SW480 (cell line): ENCODE measurements at regions not wholly inside any gene's neighbourhood (a gene's known extent, or its start where the extent isn't known, plus 50 kb on each side); places are given as distances from the start of the nearest gene placed in this dataset.

Experiments used
- DNase-seq: peaks from one replicate; pipeline ENCODE4 v3.0.0-alpha.2; 2016; ENCODE audit warnings: low spot score

DNA sequence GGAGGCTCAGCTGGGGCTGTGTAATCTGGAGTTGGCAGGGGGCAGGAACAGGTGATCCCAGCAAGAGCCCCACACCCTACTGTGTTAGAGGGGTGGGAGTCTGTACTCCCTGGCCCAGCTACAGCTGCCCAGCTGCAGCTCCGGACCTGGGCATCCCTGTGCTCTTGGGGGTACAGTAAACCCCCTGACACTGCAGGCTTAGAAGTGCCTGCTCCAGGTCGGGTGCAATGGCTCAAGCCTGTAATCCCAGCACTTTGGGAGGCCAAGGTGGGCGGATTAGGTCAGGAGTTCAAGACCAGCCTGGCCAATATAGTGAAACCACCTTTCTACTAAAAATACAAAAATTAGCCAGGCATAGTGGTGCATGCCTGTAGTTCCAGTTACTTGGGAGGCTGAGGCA, 1228.6 kb upstream of the EYS start:
- no peak for DNase-seq

DNA sequence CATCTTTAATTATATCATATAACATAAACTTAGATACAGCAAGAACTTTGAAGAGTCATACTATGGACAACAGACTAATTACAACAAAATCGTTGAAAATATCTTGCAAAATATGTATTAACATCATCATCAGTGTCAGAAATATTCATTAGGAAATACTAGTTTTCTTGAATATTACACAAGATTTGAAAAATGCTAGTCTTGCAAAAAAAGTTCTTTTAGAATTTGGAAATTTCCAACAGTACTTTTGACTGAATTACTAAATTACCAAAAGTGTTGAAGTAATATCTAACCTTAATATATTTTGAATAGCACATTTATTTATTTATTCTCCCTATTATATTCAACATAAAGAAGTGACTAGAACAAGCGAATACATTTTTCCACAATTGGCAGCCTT, 1224.8 kb upstream of the EYS start:
- no peak for DNase-seq

DNA sequence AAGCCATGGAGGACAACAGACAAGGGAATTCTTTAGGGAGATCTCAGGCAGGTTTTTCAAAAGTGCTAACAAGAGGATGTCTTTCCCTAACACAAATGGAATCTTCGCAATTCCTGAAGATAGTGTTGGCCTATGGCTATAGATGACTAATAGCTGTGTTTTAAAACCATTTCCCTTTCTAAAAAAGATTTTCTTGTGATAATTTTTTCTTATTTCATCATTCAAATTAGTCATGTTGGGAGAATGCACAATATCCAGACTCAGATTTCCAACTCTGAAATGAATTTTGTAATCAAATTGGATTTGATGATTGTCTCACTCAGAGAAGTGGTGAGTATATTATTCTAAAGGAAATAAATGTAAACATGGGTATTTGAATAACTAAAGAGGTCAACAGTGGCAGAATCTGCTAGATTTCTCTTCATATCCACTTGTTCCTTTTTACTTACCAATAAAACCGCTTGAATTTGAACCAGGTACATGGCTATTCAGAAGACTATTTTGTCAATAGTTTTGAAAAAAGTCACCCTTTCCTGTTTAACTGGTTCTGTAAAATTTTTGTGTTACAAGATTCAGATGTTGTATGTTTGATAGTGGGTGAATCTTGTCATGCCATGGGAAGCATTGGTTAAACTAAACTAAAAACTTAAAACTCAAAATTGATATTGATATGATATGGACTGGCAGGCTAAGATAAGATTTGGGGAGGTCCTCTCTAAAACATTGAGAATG, 1223.7 kb upstream of the EYS start:
- no peak for DNase-seq

DNA sequence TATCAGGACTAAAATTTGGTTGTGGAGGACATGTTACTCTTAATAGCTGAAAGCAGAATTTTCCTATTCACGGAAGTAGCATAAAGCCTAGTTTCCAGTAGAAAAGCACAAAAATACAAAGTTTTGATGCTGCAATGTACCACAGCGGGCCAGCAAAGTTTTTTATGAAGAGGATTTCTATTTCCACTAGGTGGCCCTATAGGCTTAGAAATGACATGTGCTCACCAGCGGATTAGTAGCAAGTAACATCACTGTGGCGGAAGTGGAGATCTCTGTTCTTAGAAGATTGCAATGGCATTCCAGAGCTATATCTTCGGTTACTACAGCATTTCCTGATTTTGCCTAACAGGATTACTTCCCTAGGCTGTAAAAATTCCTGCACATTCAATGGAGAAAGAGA, 1219.0 kb upstream of the EYS start:
- peak; percentile 0 for DNase-seq

DNA sequence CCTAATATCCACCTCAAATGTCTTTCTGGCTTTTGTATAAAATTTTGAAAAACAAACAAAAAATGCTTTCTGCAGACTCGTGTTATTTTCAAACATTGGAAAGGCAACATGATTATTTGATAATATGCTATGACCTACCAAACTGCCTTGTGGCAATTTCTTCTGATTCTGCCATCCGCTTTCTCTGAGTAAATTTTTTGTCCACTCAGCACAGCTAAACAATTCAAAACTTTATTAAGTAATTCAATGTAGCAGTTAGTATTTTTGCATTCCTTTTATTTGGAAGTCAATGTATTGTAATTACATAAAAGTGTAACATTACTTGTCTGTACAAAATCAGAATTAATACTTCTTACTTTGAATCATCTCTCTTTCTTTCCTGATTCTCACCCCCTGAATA, 1206.6 kb upstream of the EYS start:
- DNase-seq = no peak

DNA sequence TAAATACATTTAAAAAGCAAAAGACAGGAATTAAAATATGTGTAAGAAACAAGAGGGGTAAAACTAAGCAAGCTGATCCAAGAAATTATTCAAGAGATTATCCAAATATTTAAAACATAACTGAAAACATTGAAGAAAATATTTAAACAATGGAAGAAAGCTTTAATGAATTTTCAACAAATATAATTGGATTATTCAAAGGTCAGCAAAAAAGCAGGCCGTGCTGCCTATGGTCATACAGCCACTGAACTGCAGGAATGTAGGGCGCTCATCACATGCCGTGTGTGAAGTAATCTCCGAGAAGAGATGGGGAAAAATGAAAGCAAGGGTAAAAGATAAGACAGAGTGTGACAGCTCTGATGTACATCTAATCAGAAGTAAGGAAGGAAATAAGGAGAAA, 1195.4 kb upstream of the EYS start:
- DNase-seq = no peak

DNA sequence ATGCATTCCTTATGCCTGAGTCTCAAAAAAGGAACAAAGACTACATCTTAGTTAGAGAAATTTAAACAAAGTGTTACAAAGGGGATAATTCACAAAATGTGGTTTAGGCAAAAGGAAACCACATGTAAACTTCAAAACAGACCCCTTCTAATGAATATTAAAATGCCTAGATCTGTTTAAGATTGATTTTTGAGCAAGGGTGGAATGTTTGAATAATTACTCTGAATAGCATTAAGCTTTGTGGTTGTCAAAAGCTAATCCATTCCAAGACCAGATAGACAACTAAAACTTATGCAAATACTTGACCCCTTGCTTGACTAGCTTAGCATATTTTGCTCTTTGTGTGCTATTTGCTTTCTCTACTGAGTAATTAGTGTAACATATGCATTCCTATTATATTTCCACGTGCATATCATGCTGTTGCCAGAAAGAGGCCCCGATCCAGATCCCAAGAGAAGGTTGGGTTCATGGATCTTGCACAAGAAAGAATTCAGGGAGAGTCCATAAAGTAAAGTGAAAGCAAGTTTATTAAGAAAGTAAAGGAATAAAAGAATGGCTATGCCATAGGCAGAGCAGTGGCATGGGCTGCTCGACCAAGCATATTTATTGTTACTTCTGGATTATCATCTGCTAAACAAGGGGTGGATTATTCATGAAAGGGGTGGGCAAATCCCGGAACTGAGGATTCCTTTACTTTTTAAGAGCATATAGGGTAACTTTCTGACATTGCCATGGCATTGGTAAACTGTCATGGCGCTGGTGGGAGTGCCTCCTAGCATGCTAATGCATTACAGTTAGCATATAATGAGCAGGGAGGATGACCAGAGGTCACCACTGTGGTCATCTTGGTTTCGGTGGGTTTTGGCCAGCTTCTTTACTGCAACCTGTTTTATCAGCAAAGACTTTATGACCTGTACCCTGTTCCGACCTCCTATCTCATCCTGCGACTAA, 1193.4 kb upstream of the EYS start:
- no peak for DNase-seq

DNA sequence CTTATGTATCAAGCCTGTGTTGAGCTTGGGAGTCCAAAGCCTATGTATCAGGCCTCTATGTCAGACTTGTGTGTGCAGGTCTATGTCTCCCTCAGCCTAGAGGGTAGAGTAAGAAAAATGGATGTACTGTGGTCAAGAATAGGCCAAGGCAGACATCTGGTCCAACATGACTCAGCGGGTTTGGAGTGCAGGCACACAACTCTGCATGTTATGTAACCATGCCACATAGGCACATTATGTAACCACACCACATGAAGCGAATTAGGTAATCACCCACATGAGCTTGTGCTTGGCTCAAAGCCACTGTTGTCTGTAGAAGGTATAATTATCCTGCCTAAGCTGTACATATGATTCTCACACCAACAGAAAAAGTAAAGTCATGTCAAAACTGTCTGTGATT, 1190.5 kb upstream of the EYS start:
- DNase-seq = no peak

DNA sequence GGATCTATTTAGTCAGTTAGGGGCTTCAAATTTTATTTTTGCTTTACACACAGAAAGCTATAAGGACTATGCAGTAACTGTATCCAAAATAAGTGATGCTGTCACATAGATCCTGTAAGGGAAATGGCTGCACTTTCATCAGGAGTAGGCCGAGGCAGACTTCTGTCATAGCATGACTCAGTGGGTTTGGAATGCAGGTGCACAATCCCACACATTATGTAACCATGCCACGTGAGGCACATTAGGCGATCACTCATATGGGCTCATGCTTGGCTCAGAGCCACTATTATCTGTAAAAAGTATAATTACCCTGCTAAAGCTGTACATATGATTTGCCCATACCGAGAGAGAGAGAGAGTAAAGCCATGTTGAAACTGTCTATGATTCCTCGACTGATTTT, 1189.4 kb upstream of the EYS start:
- peak; percentile 27 for DNase-seq

DNA sequence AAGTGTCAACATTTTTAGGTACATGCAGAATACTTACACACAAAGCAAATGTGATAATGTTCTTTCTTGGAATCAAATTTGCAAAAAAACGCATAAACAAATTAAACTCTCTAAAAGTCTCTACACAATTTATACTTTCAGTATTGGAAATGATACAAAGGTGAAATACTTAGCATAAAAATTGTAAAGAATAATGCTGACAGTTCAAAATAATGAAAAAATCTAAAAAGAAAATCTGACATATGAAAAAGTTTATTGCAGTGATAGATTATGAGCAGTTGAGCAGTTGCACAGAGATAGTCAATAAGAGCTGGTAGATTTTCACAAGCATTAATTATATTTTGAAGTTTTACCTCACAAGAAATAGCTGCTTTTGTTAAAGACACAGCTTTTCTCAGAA, 1176.4 kb upstream of the EYS start:
- no peak for DNase-seq

DNA sequence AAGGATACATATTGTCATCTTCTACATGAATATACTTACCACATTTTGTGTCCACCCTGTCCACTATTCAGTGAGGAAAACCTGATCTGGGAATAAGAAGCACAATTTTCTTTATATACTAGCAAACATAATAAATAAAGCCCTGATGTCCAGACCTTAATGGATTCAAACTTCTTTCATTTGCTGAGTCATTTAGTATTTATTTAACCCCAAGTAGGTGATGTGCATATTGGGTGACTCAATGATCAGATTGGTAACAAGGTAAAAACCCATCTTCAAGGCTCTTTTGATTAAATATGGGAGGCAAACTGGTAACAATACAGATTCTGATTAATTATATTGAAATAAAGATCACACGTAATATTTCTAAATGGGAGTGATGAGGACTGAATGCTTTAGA, 1159.8 kb upstream of the EYS start:
- DNase-seq = no peak

DNA sequence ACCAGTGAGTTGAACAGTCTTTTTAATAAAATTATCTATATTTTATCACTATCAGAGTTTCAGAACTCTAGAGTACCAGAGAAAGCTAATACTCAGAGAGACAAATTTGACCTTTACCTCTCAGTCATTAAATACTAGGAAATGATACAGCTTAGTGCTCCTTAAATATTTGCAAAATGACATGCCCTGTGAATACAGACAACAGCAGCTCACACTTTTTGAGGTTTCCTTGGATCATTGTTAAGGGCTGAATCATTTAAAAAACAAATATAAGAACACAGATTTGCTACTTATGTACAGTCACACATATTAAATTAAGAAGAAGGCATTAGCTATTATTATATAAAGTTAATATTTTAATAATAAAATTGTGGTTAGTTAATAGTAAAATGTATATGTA, 1158.7 kb upstream of the EYS start:
- no peak for DNase-seq

DNA sequence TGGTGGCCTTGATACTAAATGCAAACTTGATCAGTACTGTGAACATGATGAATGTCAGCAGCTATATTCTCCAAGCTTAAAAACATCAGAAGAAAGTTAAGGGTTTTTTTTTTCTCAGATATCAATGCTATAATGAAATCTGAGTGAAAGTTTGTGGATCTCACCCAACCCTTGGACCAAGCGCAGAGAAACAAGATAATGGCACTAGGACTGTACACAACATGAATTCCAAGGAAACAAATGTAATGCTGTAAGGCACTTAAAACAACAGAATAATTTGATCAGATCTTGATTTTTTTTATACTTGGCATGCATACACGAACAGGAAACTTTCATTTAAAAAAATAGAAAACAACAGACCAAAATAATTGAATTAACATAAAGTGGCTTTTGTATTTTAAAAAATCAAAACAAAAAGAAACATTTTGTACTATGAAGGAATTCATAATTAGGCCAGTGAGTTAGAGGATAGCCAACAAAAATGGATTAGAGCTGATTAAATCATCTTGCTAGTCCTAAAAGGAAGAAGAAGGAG, 1154.0 kb upstream of the EYS start:
- DNase-seq = no peak

DNA sequence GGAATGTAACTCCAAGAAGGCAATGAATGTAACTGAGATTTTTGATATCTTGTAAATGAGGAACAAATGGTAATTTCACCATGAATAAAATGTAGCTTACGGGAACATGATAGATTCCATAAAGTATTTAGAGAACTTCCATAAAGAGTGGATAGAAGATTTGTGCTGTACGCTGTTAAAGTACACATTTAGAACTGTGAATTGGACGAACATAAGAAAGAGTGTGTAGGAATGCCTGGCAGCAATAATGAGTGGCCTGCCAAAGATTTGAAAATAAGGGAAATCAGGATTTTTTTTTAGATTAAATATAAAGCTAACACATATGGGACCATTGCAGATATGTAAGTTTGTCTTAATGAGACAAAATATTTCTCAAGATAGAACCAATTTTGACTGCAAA, 1153.3 kb upstream of the EYS start:
- DNase-seq = no peak

DNA sequence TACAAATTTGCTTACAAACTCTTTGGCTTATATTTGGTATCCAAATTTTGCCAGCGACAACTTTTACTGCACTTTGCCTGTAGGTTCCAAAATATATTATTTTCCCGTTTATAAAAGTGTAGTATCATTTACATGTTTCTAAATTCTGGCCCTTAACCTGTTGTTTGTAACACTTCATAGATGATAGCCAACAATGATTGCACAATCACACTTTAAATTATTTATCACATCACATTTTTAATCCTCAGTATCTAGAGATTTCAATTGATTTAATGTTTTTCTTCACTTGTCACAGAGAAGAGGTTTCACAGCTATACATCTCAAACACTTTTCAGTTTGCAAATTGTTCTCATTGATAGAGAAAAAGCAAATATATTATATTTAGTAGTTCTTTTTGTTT, 1151.2 kb upstream of the EYS start:
- no peak for DNase-seq

DNA sequence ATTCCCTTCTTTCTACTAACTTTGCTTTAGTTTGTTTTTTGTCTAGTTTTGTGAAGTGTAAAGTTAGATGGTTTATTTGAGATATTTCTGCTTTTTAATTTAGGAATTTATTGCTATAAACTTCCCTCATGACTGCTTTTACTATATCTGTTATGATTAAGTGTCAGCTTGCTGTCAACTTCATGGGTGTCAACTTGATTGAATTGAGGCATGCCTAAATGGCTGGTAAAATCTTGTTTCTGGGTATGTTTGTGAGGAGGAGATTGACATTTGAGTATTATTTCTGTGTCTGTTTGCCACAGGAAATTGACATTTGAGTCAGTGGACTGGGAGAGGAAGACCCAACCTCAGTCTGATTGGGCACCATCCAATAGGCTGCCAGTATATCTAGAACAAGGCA, 1147.0 kb upstream of the EYS start:
- no peak for DNase-seq

DNA sequence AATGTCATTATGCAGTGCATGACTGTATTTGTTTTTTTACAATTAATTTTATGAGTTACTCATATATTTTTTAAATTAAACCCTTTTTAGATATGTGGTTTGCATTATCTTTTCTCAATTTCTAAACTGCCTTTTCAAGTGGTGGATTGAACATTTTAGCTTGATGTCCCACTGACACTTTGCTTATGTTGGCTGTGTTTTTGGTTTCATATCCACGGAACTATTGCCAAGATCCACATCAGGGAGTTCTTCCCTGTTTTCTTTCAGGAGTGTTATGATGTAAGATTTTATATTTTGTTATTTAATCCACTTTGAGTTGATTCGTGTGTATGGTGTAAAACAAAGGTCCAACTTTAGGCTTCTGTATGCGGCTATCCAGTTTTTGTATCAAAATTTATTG, 1144.9 kb upstream of the EYS start:
- no peak for DNase-seq

DNA sequence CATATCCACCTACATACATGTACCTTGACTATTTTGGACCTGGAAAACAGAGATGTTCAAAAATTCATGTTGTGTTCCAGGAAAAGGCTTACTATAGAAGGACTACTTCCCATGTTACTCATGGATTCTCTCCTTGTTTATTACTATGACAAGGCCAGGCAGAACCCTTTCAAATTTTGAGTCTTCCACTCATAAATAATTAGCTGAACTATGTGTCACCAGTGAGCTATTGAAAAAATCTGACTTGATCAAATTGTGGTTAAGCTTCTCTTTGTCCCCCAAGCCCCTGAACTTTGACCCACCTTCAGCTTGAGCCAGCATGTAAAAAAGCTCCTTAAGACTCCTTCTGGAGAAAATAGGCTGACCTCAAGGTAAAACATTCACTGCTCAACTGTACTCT, 1142.8 kb upstream of the EYS start:
- no peak for DNase-seq

DNA sequence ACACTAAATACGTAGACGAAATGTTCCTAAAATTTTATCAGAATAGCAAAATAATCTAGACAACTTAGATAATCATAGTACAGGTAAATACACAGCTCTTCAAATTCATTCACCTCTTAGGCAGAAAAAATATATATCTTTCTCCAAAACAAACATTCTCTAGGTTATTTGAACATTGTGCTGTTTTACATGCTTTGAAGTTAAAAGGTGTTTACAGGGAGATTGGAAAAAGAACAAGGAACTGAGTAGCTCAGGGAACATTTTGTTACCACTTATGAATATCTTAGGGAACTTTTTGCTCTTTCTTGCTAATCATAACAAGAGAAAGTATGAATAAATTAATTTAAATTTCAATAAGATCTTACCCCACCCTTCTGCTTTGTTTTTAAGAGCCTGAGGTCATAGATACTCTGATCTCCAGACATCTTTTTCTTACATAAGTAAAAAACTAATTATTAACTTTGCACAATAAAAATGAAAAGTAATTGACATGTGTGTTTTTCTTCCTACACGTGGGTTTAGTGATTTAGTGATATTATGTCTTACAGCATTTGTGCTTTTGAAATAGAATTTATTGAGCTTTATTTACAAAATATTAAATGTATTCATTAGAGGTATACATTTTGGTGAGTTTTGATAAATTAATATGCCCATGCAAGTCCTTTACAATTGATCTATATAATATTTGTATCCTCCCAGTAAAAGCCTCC, 1141.4 kb upstream of the EYS start:
- no peak for DNase-seq

DNA sequence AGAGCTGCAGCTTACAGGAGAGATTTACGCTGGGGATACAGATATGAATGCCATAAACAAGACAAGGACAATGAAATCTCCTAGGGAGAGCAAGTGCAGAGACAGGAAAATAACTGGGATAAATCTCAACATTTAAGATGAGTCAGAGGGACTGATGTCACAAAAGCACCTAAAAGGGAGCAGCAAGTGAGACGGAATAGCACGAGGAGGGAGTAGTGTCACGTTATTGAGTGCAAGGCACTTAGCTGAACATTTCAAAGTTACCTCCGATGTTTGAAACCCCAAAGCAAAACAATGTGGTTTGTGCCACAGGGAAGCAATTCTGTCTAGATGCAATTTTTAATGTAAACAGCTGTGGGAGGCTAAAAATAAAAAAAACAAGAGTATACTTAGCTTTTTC, 1131.7 kb upstream of the EYS start:
- no peak for DNase-seq

DNA sequence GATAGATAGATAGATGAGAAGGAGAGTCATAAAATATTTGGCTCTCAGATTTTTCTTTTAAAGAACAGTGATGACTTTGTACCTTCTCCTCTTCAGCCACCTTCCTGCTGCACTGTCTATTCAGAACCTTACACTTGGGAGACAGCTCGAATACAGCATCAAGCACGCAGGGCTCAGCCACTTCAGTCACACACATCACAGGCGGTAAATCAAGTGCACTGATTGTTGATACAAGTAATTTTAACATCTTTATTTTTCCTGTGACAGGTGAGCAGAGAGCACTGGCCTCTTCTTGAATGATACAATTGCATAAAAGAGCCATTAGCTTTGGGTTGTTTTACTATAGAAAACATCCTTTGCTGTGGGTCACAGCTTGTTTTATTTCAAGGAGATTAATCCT, 1118.5 kb upstream of the EYS start:
- no peak for DNase-seq

DNA sequence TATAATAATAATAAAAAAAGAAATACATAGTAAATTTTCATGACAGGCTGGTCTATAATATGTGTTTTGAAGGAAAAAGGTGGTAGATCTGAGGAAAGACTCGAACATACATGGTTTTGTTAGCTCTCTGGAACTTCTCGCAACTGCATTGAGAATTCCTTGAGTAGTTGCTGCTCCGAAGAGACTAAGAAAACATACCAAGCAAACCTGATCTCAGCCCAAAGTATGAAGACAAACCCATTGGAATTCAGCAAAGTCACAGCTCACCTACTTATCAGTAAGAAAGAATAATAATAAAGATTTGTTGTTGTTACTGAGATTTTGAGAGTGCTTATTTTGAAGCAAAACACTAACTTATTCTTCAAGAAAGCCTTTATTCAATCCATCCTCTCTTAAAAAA, 1107.1 kb upstream of the EYS start:
- no peak for DNase-seq

DNA sequence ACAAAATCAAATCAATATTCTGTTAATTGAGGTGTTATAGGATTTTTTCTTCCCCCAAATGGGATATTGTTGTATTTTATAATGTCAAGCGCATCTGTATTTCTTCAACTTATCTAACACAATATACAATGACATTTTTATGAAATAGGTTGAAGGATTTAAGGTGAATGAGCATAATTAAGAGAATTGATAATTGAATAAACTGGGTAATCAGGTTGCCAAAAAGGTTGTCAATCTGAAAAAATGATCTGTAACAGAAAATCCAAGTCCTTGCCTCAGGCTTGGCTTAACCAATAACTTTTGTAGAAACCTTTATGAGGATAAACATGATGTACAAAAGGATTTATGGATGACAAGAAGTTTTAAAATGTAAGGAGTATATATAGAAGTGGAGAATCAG, 1101.7 kb upstream of the EYS start:
- no peak for DNase-seq
